HepG2 (cell line): ENCODE measurements at regions not wholly inside any gene's neighbourhood (a gene's known extent, or its start where the extent isn't known, plus 50 kb on each side); places are given as distances from the start of the nearest gene placed in this dataset.

Experiments
- ATAC-seq: fragments of 200-7000 bp; cut with Tn5 transposase; 3 replicates; pipeline ENCODE4 v1.9.1; 2020; ENCODE audit warnings: mild to moderate bottlenecking, moderate library complexity
- BruUV-seq: library from RNA; stranded (reverse); fragments of 400-500 nt; replicated peaks from 2 replicates; lab custom pipeline; 2021; lab: Mats Ljungman, UMichigan
- CTCF ChIA-PET: fragments of 300-600 bp; formaldehyde crosslinking; extraction: SDS; loops from one replicate; lab custom pipeline; 2021; ENCODE audit warnings: low total read pairs, inconsistent platforms, low intra/inter-chr PET ratio; lab: Yijun Ruan, JAX
- POLR2A ChIA-PET: fragments of 350-600 bp; sonication (Branson Sonifier 250); formaldehyde crosslinking; loops from one replicate; lab custom pipeline; 2020; ENCODE audit warnings: antibody characterized with exemption, inconsistent platforms; lab: Yijun Ruan, JAX
- DNase-seq: peaks from one replicate; pipeline ENCODE4 v3.0.0-alpha.2; 2015; ENCODE audit warnings: low spot score
- FAIRE-seq: peaks from 3 replicates; lab custom pipeline; 2011; peaks lifted over from hg19 to GRCh38; lab: Jason Lieb, UNC
- H2AFZ ChIP-seq: one replicate; pipeline ENCODE4 v1.6.1; 2011; ENCODE audit warnings: low read length, inconsistent platforms
- H3K27ac ChIP-seq: fragments of 300-600 bp; 3 replicates; pipeline ENCODE4 v1.8.0; 2011; ENCODE audit warnings: mixed run types, mild to moderate bottlenecking, mixed read lengths, low read length, inconsistent platforms; ENCODE audit not compliant: insufficient read depth; ENCODE audit errors: extremely low read length
- H3K27me3 ChIP-seq, 2 experiments: fragments of 200-600 bp in 1 of 2; 2 replicates in 1 of 2; 3 replicates in 1 of 2; pipeline versions ENCODE4 v1.6.0 to v1.8.0; 2011; ENCODE audit warnings: low read length in 2 of 2, mild to moderate bottlenecking in 2 of 2, moderate library complexity in 2 of 2, inconsistent platforms in 1 of 2; ENCODE audit not compliant: insufficient read depth in 2 of 2, control insufficient read depth in 1 of 2
- H3K36me3 ChIP-seq, 2 experiments: fragments of 200-600 bp in 1 of 2; replicated peaks in 1 of 2; 2 replicates in 1 of 2; 3 replicates in 1 of 2; pipeline versions ENCODE4 v1.5.1 to v1.8.0; 2011; ENCODE audit warnings: low read length in 2 of 2, inconsistent platforms in 1 of 2; ENCODE audit not compliant: insufficient read depth in 2 of 2, control insufficient read depth in 1 of 2
- H3K4me1 ChIP-seq: 2 replicates; pipeline ENCODE4 v1.5.1; 2012; ENCODE audit warnings: low read length, inconsistent platforms; ENCODE audit not compliant: insufficient read depth
- H3K4me2 ChIP-seq: 2 replicates; pipeline ENCODE4 v1.6.0; 2011; ENCODE audit warnings: low read depth, low read length, inconsistent platforms
- H3K4me3 ChIP-seq, 3 experiments: fragments of 200-600 bp in 1 of 3; sonication (generic), shearing (Covaris generic) in 1 of 3; replicated peaks in 1 of 3; 2 replicates each; pipeline ENCODE4 v1.5.1; 2011 to 2016; ENCODE audit warnings: low read length in 3 of 3, inconsistent platforms in 2 of 3, low read depth in 2 of 3, mild to moderate bottlenecking in 2 of 3, control low read depth in 1 of 3, mixed read lengths in 1 of 3; ENCODE audit not compliant: insufficient read depth in 1 of 3
- H3K79me2 ChIP-seq: one replicate; pipeline ENCODE4 v1.6.1; 2011; ENCODE audit warnings: low read length, inconsistent platforms; ENCODE audit not compliant: insufficient read depth
- H3K9ac ChIP-seq: 2 replicates; pipeline ENCODE4 v1.6.0; 2011; ENCODE audit warnings: mild to moderate bottlenecking, low read depth, low read length, inconsistent platforms; ENCODE audit not compliant: insufficient read depth
- H3K9me3 ChIP-seq: 2 replicates; pipeline ENCODE4 v1.5.1; 2012; ENCODE audit warnings: mild to moderate bottlenecking, low read length
- H4K20me1 ChIP-seq: 2 replicates; pipeline ENCODE4 v1.6.0; 2011; ENCODE audit warnings: inconsistent platforms, mild to moderate bottlenecking, low read length, moderate library complexity; ENCODE audit not compliant: insufficient read depth
- FOXK2 ChIP-seq: fragments of 450-650 bp; IDR thresholded peaks from 2 replicates; pipeline ENCODE4 v1.6.1; 2016
- HNRNPL ChIP-seq: fragments of 200-400 bp; formaldehyde crosslinking; IDR thresholded peaks from 2 replicates; pipeline ENCODE4 v1.6.1; 2017; ENCODE audit warnings: mild to moderate bottlenecking, low read depth, low read length
- SRF ChIP-seq: IDR thresholded peaks from 2 replicates; pipeline ENCODE4 v1.6.1; 2011; ENCODE audit warnings: mild to moderate bottlenecking, low read depth, low read length, moderate library complexity
- XRCC5 ChIP-seq: fragments of 200-400 bp; formaldehyde crosslinking; optimal IDR thresholded peaks from 2 replicates; pipeline ENCODE3; 2017; ENCODE audit warnings: mild to moderate bottlenecking, low read length
- WGBS: methylation state at CpG from one replicate; pipeline ENCODE4 v1.1.6; 2017; ENCODE audit warnings: low lambda C conversion rate; 5-methylcytosine and 5-hydroxymethylcytosine counted together
- in situ Hi-C: cut with HindIII; loops from 2 replicates; pipeline ENCODE4 v1.10.0; 2017; ENCODE audit warnings: low pct_unique_long_range_greater_than_20kb; ENCODE audit not compliant: extremely low pct_ligation_motif_present
- intact Hi-C: fragments of 100-400 bp; cut with micrococcal nuclease; formaldehyde crosslinking; loops from one replicate; pipeline ENCODE4 v1.10.0; 2022; ENCODE audit not compliant: unreplicated experiment

DNA sequence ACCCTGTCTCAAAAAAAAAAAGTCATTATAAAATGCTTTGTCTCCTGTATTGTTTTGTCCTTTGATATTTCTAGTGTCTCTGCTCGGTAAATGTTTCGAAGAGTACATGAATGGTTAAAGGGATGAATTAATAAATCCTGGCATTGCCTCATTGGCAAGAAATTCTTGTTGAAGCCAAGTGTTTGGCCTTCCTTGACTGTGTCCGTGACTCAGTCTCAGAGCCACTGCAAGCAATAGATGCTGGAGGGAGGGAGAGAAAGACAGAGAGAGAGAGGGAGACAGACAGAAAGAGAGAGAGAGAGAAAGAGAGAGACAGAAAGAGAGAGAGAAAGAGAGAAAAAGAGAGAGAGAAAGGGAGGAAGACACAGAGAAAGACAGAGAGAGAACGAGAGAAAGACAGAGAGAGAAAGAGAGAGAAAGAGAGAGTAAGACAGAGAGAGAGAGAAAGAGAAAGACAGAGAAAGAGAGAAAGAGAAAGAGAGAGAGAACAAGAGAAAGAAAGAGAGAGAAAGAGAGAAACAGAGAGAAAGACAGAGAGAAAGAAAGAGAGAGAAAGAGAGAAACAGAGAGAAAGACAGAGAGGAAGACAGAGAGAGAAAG is 72.5 kb upstream of the RXRA start:
- ChIA-PET CTCF (no interaction called here), POLR2A (no interaction called here)
- no peak for ATAC-seq
- Histone ChIP-seq H3K27ac (no peak overlapping the region), H3K9ac (no peak overlapping the region), H3K36me3 (no peaks in the 10 kb centered on the region), H4K20me1 (no peaks in the 10 kb centered on the region), H3K4me2 (no peak overlapping the region)
- intact Hi-C loops, result no loop called here
- TF ChIP-seq XRCC5 (no peak), FOXK2 (0 out of 2 replicates have a peak, but pooled peaks have one; percentile 5)
- TF ChIP-seq, all 625 proteins: peak for 1
- no peak overlapping the region for H3K4me3 ChIP-seq
- H3K9me3 ChIP-seq, result no peaks in the 10 kb centered on the region
- H2AFZ ChIP-seq, result no peak overlapping the region
- 27% methylated on average over 4 of the region's 4 CpGs for WGBS
- peaks cover 10% of the 10 kb centered on the region for H3K4me1 ChIP-seq
- BruUV-seq, result no TSS peak
- DNase-seq (no peak), FAIRE-seq (no peak)
- H3K79me2 ChIP-seq, result no peaks in the 10 kb centered on the region
- in situ Hi-C loops, result no loop called here
- peaks cover 2 to 40% of the 10 kb centered on the region in 2 experiments for H3K27me3 ChIP-seq

DNA sequence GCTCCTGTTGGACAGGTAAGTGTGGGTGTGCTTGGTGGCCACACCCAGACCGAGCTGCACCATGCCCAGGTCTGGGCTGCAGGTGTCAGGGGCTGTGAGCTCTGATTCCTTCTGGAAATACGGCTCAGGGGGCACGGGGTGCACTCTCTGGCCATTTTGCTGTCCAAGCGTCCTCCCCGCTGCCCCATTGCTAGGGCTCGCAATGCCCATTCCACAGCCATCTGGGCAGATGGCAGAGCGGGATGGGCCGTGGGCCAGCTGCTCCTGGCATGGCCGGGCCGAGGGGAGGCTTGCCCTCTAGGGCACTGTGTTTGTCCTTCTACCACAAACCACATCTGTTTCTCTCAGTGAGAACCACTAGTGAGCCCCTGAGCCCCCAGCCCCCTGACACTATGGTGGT is 67.9 kb upstream of the RXRA start:
- Histone ChIP-seq H2AFZ (no peak overlapping the region), H3K9ac (no peak overlapping the region), H3K4me2 (no peak overlapping the region), H3K36me3 (no peaks in the 10 kb centered on the region), H3K4me3 (no peak overlapping the region), H3K27me3 (peaks cover 8 to 41% of the 10 kb centered on the region in 2 experiments; a peak in 4 of 5 replicates), H3K9me3 (no peaks in the 10 kb centered on the region), H3K27ac (no peak overlapping the region), H3K79me2 (no peaks in the 10 kb centered on the region), H3K4me1 (peaks cover 56% of the 10 kb centered on the region), H4K20me1 (no peaks in the 10 kb centered on the region)
- ChIA-PET CTCF (no interaction called here), POLR2A (no interaction called here)
- no TSS peak for BruUV-seq
- no peak for DNase-seq
- TF ChIP-seq SRF (no peak), HNRNPL (peak; percentile 22; the same call in 1 of the 2 replicates)
- intact Hi-C loops (no loop called here), in situ Hi-C loops (no loop called here)
- 72% methylated on average over 2 of the region's 10 CpGs for WGBS
- ATAC-seq, result no peak
- no peak for FAIRE-seq
